Left ventricle myocardium inferior (tissue), 1 donor: ENCODE measurements at regions not wholly inside any gene's neighbourhood (a gene's known extent, or its start where the extent isn't known, plus 50 kb on each side); places are given as distances from the start of the nearest gene placed in this dataset.

ENCODE experiments used
- DNase-seq: peaks from one replicate; pipeline ENCODE4 v3.0.0-alpha.2; 2020
- H3K27ac ChIP-seq: fragments of 200-600 bp; replicated peaks from 2 replicates; pipeline ENCODE4 v1.8.0; 2021
- H3K27me3 ChIP-seq: fragments of 200-600 bp; 2 replicates; pipeline ENCODE4 v1.8.0; 2021; ENCODE audit warnings: low read depth
- H3K36me3 ChIP-seq: fragments of 200-600 bp; 2 replicates; pipeline ENCODE4 v1.8.0; 2021
- H3K4me1 ChIP-seq: fragments of 200-600 bp; 2 replicates; pipeline ENCODE4 v1.8.0; 2021
- H3K4me3 ChIP-seq: fragments of 200-600 bp; 2 replicates; pipeline ENCODE4 v1.8.0; 2021; ENCODE audit warnings: mild to moderate bottlenecking, moderate library complexity
- H3K9me3 ChIP-seq: fragments of 200-600 bp; replicated peaks from 2 replicates; pipeline ENCODE4 v1.8.0; 2021
- intact Hi-C: fragments of 100-400 bp; cut with micrococcal nuclease; formaldehyde crosslinking; loops from one replicate; pipeline ENCODE4 v1.11.0; 2022
- TF ChIP-seq, protein P1 (sequence below): fragments of 200-600 bp; IDR thresholded peaks from 2 replicates; pipeline ENCODE4 v1.8.0; 2021; ENCODE audit warnings: antibody characterized with exemption, mild to moderate bottlenecking, borderline replicate concordance
- donor health status: DM: no; HTN: yes; CAD: no; lungs with severe emphysema.

DNA sequence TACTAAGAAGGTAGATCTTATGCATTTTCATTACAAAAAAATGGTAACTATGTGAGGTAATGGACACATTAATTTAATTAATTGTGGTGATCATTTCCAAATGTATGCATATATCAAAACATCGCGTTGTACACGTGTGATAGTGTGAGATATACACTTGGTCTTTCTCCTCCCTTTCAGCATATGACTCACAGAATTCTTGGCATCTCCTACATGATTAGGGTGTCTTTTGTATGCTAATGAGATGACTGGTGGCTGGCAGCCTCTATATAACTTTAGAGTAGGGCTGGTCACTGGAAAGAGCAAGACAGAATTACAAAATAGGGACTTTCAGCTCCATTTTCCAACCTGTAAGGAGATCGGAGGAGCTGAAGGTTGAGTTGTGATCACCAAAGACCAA is 1167.6 kb downstream of the CDH12 start:
- no peaks in the 10 kb centered on the region for H3K36me3 ChIP-seq
- H3K4me1 ChIP-seq: no peaks in the 10 kb centered on the region
- no peaks in the 10 kb centered on the region for H3K9me3 ChIP-seq
- H3K27ac ChIP-seq: no peak overlapping the region
- H3K4me3 ChIP-seq: no peak overlapping the region
- DNase-seq: no peak
- intact Hi-C loops: no loop called here
- TF ChIP-seq, protein P1, sequence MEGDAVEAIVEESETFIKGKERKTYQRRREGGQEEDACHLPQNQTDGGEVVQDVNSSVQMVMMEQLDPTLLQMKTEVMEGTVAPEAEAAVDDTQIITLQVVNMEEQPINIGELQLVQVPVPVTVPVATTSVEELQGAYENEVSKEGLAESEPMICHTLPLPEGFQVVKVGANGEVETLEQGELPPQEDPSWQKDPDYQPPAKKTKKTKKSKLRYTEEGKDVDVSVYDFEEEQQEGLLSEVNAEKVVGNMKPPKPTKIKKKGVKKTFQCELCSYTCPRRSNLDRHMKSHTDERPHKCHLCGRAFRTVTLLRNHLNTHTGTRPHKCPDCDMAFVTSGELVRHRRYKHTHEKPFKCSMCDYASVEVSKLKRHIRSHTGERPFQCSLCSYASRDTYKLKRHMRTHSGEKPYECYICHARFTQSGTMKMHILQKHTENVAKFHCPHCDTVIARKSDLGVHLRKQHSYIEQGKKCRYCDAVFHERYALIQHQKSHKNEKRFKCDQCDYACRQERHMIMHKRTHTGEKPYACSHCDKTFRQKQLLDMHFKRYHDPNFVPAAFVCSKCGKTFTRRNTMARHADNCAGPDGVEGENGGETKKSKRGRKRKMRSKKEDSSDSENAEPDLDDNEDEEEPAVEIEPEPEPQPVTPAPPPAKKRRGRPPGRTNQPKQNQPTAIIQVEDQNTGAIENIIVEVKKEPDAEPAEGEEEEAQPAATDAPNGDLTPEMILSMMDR: no peak
- H3K27me3 ChIP-seq: no peaks in the 10 kb centered on the region

DNA sequence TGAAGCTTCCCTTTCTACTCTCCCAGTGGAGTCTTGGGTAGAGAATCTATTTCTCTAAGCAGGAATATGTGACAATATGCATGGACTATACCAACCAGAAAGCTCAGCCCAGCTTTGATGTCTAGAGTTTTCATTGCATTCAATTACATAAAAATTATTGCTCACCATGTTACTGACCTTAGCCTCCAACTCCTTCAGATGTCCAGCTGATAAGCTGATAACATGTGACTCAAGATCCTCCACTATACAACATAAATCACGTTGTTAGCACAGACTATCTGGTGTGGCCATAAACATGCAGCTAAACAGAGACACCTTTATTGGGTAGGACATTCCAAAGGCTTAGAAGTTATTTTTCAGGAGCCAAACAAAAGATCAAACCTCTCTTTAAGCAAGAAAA is 1168.2 kb downstream of the CDH12 start:
- Histone ChIP-seq H3K9me3 (no peaks in the 10 kb centered on the region), H3K4me1 (no peaks in the 10 kb centered on the region), H3K27me3 (no peaks in the 10 kb centered on the region), H3K27ac (no peak overlapping the region), H3K36me3 (no peaks in the 10 kb centered on the region), H3K4me3 (no peak overlapping the region)
- intact Hi-C loops: no loop called here
- TF ChIP-seq, protein P1: no peak
- no peak for DNase-seq

DNA sequence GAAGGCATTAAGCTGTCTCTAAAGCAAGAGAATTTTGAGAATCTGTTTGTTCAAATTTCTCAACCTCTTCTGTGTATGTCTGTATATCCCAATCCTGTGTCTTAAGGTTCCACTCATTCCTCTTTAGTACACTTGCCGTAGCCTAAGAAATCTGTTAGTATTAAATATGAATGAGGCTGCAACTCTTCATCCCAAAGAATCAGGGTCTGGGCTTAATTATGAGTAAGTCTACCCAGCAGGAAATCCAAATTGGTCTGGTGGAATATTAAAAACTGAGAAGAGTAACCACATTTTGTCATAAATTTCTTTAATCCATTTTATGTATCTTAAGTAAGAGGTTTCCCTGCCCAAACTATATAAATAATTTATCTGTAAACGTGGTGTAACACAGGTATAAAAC is 1171.2 kb downstream of the CDH12 start:
- no peak for DNase-seq
- H3K27me3 ChIP-seq: no peaks in the 10 kb centered on the region
- no peaks in the 10 kb centered on the region for H3K4me1 ChIP-seq
- H3K4me3 ChIP-seq: no peak overlapping the region
- H3K9me3 ChIP-seq: no peaks in the 10 kb centered on the region
- no peaks in the 10 kb centered on the region for H3K36me3 ChIP-seq
- H3K27ac ChIP-seq: no peak overlapping the region
- intact Hi-C loops: no loop called here
- TF ChIP-seq, protein P1: no peak

DNA sequence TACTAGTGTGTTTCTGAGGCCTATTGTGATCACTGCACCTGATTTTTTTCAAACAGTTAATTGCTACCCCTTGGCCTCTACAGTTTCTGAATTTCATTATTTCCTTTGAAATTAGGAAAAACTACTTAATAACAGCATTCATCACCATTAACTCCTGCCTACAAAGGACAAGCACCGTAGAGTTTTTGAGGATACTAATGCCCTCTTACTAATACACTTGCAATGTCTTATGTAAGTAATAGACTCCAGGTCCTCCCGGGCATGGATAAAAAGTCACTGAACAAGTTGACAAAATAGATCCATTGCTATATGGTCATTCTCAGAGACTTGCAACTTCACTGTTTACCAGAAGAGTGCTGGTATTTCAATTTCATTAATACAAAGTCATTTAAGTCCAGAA is 1172.5 kb downstream of the CDH12 start:
- Histone ChIP-seq H3K36me3 (no peaks in the 10 kb centered on the region), H3K27ac (no peak overlapping the region), H3K4me3 (no peak overlapping the region), H3K4me1 (no peaks in the 10 kb centered on the region), H3K9me3 (no peaks in the 10 kb centered on the region), H3K27me3 (no peaks in the 10 kb centered on the region)
- intact Hi-C loops: no loop called here
- DNase-seq: no peak
- TF ChIP-seq, protein P1: no peak

DNA sequence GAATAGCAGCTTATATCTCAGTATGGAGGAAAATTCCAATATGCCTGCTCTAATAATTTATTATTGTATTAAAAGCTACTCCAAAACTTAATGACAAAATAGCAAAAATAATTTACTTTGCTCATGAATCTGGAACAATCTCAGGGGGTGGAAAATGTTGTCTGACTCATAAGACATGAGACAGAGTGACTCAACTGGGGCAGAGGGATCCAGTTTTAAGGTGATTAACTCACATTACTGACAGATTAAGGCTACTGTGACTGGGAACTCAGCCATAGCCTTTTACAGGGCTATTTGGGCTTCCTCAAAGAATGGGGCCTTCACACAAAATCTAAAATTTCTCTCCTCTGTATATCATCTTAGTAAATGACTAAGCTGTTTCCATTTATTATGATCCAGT is 1172.9 kb downstream of the CDH12 start:
- Histone ChIP-seq H3K27ac (no peak overlapping the region), H3K27me3 (no peaks in the 10 kb centered on the region), H3K36me3 (no peaks in the 10 kb centered on the region), H3K4me1 (no peaks in the 10 kb centered on the region), H3K9me3 (no peaks in the 10 kb centered on the region), H3K4me3 (no peak overlapping the region)
- intact Hi-C loops: no loop called here
- no peak for DNase-seq
- TF ChIP-seq, protein P1: no peak

DNA sequence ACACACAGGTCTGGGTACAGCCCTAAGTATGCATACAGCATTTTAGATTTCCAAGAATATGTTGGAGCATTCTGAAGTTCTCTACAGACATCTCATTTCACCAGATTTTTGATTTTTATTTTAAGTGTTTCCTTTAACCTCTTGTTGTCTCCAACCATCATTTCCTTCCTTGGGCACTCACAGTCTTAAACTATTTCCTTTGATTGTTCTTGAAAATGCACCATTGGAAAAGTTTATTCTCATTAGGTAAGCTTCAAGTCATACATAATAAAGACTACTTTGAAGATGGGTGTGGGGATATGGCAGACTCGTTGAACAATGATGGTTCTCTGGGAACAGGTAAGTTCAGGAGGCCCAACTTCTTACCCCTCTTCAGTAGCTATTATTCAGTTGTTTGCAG is 1174.6 kb downstream of the CDH12 start:
- no peak for DNase-seq
- TF ChIP-seq, protein P1: no peak
- Histone ChIP-seq H3K27ac (no peak overlapping the region), H3K36me3 (no peaks in the 10 kb centered on the region), H3K4me1 (no peaks in the 10 kb centered on the region), H3K27me3 (no peaks in the 10 kb centered on the region), H3K9me3 (no peaks in the 10 kb centered on the region), H3K4me3 (no peak overlapping the region)
- intact Hi-C loops: no loop called here
